ENCODE measurements at regions not wholly inside any gene's neighbourhood (a gene's known extent, or its start where the extent isn't known, plus 50 kb on each side); places are given as distances from the start of the nearest gene placed in this dataset.
"Not testable (repeated sequence)": the region's sequence is repeated elsewhere in the genome, so short reads cannot be mapped to it uniquely, and the experiment has no call there.

DNA sequence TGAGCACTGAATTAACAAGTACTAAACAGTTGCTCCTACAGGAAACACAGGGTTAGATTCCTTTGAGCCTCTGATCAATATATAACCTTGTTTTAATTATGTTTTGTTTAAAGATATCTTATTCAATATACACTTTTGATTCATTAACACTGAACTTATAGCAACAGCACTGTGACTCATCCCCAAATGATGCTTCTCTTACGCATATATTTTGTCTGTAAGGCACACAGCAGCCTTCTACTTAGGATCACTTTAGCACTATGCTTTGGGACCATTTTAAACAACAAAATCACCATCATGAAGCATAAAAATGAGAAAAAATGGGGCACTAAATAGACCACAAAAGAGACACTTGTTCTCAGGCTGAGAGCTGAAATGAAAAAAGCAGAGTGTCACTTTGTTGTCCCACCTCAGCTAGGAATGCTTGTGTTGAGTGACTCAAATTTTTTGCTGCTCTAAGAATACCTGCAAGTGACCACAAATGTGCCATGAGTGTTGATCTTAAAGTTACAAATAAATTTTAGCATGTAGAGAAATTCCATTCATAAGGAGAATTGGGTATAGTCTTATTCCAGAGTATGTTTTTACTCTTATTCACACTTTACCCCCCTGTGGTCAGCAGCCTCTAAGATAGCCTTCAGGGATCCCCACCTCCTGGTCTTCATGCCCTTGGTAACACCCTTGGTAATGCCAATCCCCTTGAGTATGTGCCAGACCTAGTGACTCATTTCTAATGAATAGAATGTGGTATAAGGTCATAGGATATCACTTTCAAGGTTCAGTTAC, 252.7 kb upstream of the IL12B start:
- DNase-seq (ENCODE audit: low read depth), result peak; percentile 89

DNA sequence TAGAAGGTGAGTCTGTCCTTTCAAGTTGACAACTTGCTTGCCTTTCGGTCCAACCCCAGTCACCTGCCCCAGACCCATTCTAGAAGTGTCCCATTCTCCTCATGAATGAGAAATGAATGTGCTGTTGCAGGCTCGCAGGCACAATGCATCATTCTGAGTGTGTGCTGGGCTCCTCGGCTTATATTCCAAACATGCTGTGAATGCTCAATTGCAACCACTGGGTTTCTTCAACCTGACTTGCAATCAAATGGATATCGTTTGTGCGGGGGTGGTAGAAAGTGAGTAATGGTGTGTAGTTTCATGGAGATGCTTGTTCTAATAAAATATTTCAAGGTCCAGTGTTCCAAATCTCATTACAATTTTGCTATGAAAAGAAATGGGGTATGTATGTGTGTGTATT, 256.6 kb upstream of the IL12B start:
- no peak for DNase-seq (ENCODE audit: low read depth)

DNA sequence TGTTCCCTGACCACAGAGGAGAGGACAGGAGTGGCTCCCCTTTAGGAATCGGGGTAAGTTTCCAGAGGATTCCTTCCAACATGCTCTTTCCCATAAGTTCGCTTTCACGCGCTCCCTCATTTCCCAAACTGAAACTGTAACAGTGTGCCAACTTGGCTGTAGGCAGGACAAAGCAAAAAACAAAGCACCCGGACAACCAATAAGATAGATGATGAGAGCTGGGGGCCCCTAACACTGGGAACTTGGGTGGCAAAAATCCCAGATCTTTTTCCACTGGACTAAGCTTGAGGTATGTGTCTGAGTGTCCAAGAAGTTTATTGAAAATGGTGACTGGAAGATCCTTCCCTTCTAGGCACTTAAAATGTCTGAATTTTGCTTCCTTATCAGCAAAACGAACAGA, 258.7 kb upstream of the IL12B start:
- DNase-seq (ENCODE audit: low read depth), result no peak

DNA sequence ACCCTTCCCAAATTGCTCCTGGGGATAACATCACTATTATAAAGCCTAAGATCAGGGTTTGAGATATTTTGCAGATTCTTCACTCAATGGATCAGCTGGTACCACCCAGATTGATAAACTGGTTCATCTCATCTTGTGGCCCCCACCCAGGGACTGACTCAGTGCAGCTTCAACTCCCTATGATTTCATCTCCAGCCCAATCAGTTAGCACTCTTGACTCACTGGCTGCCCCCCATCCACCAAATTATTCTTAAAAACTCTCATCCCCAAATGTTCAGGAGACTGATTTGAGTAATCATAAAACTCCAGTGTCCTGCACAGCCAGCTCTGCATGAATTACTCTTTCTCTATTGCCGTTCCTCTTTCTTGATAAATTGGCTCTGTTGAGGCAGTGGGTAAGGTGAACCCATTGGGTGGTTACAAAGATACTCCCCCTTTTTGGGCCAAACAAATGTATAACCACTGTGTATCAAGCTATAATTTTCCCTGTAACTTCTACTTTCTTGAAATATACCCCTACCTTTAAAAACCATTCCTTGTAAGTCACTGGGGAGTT, 263.3 kb upstream of the IL12B start:
- no peak for DNase-seq (ENCODE audit: low read depth)

- not testable (repeated sequence) for DNase-seq (ENCODE audit: low read depth)
These were observed 265.3 kb upstream of the IL12B start for GRCh38 chr5:159595561-159595960.

GRCh38 chr5:159601216-159601615, 270.9 kb upstream of the IL12B start:
- peak; percentile 20 for DNase-seq (ENCODE audit: low read depth)

DNA sequence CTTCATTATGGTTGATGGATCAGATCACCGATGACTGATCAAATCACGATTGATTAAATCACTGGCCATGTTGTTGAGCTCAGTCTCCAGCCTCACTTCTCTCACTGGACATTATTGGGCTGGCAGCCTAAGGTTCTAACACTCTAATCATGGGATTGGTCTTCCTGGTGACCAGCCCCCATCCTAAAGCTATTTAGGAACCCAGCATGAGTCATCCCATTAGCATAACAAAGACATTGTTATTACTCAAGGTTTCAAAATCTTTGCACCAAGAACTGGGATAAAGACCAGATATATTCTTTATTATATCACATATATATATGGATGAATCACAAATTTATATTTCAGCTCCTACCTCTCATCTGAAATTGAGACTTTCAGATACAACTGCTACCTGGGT, 272.1 kb upstream of the IL12B start:
- DNase-seq (ENCODE audit: low read depth), result no peak

DNA sequence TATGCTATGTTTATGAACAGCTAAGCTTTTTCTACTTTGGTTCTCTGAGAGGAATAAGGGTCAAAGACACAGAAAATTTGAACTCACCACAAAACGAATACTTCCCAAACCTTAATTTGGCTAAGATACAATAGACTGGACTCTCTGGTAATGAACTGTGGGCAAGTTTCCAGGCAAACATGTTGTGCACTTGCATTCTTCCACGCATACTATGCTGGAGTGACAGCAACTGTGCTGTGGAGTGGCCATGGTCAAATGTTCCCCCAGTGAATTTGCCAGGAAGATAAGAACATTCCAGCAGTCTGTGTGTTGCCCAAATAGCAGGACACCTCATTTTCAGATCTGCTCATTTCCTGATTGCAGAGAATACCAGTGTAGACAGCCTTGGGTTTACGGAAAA, 275.3 kb upstream of the IL12B start:
- DNase-seq (ENCODE audit: low read depth), result peak; percentile 70

- no peak for DNase-seq (ENCODE audit: low read depth)
These were observed 279.1 kb upstream of the IL12B start for GRCh38 chr5:159609359-159609758.

GRCh38 chr5:159610966-159611579, 280.8 kb upstream of the IL12B start:
- DNase-seq (ENCODE audit: low read depth), result no peak

DNA sequence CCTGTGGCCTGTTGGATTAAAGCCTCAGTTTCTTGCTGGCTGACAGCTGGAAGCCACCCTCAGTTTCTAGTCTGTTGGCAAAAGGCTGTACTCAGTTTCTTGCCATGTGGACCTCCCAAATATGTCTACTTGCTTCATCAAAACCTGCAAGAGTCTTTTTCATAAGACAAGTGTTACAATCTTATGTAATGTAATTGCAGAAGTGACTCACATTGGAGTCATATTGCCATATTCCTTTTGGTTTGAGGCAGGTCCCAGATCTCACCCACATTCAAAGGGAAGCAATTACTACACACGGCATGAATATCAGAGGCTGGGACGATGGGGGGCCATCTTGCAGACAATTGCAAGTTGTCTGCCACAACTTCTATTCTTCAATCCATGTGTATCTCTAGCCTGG, 286.7 kb upstream of the IL12B start:
- DNase-seq (ENCODE audit: low read depth), result peak; percentile 25

- DNase-seq (ENCODE audit: low read depth), result no peak
These were observed 289.5 kb upstream of the IL12B start for GRCh38 chr5:159619826-159620225.

GRCh38 chr5:159620853-159621540, 290.7 kb upstream of the IL12B start:
- no peak for DNase-seq (ENCODE audit: low read depth)

- no peak for DNase-seq (ENCODE audit: low read depth)
These were observed 287.6 kb upstream of the ADRA1B start for GRCh38 chr5:159628703-159629102.

DNA sequence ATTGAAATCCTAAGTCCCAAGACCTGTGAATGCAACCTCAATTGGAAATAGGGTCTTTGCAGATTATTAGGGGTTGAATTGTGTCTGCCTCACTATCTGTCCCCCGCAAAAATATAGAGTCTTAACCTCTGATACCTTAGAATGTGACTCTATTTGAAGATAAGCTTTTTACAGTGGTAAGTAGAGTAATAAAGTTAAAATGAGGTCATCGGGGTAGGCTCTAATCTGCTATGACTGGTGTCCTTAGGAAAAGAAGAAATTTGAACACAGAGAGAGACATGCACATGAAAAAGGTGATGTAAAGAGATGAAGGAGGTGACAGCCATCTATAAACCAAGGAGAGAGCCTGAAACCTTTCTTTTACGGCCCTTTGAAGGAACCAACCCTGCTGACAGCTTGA, 287.1 kb upstream of the ADRA1B start:
- DNase-seq (ENCODE audit: low read depth), result no peak

- DNase-seq (ENCODE audit: low read depth), result no peak
These were observed 285.7 kb upstream of the ADRA1B start for GRCh38 chr5:159630545-159630944.

- no peak for DNase-seq (ENCODE audit: low read depth)
These were observed 285.3 kb upstream of the ADRA1B start for GRCh38 chr5:159631001-159631400.

DNA sequence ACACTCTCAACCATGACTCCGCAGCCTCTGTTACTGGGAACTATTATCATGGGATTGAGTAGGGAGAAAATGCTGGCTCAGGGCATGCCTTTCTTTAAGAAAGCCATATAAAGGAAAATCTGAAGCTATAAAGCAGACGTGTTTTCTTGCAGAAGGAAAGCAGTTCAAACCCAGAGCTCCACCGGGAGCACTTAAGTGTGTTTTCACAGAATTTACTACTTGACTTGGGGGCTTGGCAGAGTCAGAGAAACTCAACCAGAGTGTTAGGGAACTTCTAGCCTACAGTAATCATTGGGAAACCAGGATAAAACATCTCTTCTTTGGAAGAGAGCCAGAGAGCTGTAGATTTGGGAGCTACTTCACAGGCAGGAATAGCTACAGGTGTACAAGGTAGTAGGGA, 283.4 kb upstream of the ADRA1B start:
- DNase-seq (ENCODE audit: low read depth), result no peak

- no peak for DNase-seq (ENCODE audit: low read depth)
These were observed 277.8 kb upstream of the ADRA1B start for GRCh38 chr5:159638481-159638880.

- DNase-seq (ENCODE audit: low read depth), result no peak
These were observed 277.2 kb upstream of the ADRA1B start for GRCh38 chr5:159638954-159639559.

GRCh38 chr5:159639590-159639989, 276.7 kb upstream of the ADRA1B start:
- DNase-seq (ENCODE audit: low read depth), result no peak

DNA sequence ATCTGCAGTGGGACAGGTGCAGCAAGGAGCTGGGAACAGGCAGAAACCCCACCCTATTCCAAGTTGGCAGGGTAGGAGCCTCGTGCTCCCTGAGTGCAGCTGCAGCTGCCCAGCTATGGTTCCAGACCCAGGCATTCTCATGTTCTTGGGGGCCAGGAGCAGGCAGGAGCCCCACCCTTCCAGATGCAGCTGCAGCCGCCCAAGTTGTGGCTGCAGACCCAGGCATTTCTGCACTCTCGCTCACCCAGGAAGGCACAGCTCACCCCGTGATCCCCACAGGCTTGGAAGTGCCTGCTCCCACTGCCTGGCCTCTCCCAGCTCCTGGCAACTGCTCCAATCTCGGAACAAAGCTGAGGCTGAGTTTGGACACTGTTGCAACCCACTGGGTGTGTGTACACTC, 275.8 kb upstream of the ADRA1B start:
- peak; percentile 92 for DNase-seq (ENCODE audit: low read depth)

All from myocyte (in vitro differentiated cells).